PC-9 (cell line): ENCODE measurements at regions not wholly inside any gene's neighbourhood (a gene's known extent, or its start where the extent isn't known, plus 50 kb on each side); places are given as distances from the start of the nearest gene placed in this dataset.

Experiments used
- EZH2 ChIP-seq: fragments of 200-600 bp; sonication (generic); IDR thresholded peaks from 2 replicates; pipeline ENCODE4 v1.8.0; 2017; ENCODE audit warnings: antibody characterized with exemption, low read depth
- TF ChIP-seq, protein P1 (sequence below): fragments of 200-600 bp; sonication (generic); conservative IDR thresholded peaks from 2 replicates; pipeline ENCODE4 v1.6.1; 2017; ENCODE audit warnings: mixed run types, antibody characterized with exemption, mild to moderate bottlenecking, moderate library complexity

DNA sequence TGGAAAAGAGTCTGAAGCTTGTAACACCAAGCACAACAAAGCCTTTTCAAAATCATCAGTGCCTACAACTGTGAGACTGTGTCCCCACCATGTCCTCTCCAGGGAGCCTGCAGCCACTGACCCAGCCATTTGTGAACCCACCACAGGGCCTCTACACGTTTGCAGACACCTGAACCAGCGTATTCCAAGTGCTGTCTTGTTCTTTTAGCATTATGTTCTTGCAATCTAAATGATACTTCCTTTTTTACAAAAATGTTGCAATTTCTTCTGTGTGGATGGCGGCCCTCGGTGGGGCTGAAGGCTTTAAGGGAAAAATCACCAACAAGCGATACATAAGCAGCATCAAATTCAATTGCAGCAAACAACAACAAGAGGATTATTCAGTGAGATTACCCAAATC is 403.2 kb upstream of the MGMT start:
- TF ChIP-seq, protein P1, sequence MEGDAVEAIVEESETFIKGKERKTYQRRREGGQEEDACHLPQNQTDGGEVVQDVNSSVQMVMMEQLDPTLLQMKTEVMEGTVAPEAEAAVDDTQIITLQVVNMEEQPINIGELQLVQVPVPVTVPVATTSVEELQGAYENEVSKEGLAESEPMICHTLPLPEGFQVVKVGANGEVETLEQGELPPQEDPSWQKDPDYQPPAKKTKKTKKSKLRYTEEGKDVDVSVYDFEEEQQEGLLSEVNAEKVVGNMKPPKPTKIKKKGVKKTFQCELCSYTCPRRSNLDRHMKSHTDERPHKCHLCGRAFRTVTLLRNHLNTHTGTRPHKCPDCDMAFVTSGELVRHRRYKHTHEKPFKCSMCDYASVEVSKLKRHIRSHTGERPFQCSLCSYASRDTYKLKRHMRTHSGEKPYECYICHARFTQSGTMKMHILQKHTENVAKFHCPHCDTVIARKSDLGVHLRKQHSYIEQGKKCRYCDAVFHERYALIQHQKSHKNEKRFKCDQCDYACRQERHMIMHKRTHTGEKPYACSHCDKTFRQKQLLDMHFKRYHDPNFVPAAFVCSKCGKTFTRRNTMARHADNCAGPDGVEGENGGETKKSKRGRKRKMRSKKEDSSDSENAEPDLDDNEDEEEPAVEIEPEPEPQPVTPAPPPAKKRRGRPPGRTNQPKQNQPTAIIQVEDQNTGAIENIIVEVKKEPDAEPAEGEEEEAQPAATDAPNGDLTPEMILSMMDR: no peak
- no peak for TF ChIP-seq EZH2
